ENCODE measurements at regions not wholly inside any gene's neighbourhood (a gene's known extent, or its start where the extent isn't known, plus 50 kb on each side); places are given as distances from the start of the nearest gene placed in this dataset.
"Not testable (repeated sequence)": the region's sequence is repeated elsewhere in the genome, so short reads cannot be mapped to it uniquely, and the experiment has no call there.

DNA sequence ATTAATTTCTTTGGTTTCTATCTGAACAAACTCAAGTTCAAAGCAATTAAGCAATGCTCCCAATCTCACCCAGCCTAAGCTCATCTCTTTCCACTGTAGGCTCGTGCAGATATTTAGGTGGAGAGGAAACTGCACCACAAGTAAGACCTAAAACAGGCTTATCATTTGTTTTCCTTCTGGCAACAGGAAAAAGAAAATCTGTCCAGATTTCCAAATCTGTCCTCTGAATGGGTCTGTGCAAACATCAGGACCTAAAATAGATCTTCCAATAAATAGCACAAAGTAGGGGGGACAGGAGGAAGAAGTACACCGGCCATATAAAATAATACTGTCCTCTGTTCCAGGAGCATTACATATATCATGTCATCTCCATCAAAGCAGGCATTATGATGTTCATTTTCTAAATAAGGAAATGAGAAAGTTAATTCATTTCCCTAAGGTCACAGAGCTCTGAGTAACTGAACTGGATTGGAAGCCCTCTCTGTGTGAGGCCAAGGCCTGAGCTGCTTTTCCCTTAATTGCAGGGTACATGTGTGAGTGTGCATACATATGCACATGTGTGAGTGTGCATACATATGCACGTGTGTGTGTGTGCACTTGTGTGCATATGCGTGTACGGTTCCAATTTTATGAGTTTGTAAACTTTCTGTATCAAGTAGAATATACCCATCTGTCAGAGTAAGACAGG is 92.8 kb upstream of the PARD3 start:
- DNase-seq, result no peak

- DNase-seq, result peak; percentile 74 to 81
Measured at GRCh38 chr10:34906067-34906965, 91.2 kb upstream of the PARD3 start.

GRCh38 chr10:34905200-34905927 is 90.3 kb upstream of the PARD3 start:
- peak in 1 of 2 experiments; percentile 3 for DNase-seq

DNA sequence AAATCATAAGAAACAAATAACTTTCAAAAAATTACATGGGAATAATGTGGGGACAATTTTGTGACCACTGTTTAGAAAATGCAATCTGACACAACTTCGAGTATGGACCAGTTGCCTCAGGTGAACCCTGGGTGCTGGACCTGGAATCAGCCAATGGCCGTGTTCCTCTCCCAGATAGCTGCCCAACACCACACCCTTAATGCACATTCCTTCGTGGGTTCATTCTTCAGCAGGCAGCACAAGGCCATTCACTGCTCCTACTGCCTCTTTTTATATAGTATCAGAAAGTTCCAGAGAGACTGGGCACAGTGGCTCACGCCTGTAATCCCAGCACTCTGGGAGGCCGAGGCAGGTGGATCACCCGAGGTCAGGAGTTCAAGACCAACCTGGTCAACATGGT is 89.1 kb upstream of the PARD3 start:
- no peak for DNase-seq

GRCh38 chr10:34899161-34899560 is 84.1 kb upstream of the PARD3 start:
- DNase-seq, result no peak

GRCh38 chr10:34895977-34896376 is 80.9 kb upstream of the PARD3 start:
- no peak for DNase-seq

DNA sequence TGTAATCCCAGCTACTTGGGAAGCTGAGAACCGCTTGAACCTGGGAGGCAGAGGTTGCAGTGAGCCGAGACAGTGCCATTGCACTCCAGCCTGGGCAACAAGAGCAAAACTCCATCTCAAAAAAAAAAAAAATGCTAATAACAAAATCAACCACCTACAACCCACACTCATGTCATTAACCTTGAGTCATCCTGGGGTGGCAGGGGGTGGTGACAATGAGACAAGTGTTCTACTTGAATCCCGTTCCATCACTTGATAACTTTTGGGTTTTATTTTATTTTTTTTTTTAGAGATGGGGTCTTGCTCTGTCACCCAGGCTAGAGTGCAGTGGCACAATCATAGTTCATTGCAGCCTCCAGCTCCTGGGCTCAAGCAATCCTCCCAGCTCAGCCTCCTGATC is 80.0 kb upstream of the PARD3 start:
- not testable (repeated sequence) for DNase-seq

DNA sequence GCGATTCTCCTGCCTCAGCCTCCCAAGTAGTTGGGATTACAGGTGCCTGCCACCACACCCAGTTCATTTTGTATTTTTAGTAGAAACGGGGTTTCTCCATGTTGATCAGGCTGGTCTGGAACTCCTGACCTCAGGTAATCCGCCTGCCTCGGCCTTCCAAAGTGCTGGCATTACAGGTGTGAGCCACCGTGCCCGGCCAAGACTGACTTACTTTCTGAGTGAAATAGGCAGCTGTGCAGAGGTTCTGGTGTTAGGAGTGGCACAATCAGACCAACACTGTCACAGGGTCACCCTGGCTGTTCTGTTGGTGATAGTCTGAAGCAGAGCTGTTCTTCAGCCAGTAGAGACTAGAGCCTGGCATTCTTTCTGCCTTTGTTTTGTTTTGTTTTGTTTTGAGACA is 77.4 kb upstream of the PARD3 start:
- not testable (repeated sequence) for DNase-seq

- no peak for DNase-seq
Measured at GRCh38 chr10:34890939-34891338, 75.8 kb upstream of the PARD3 start.

DNA sequence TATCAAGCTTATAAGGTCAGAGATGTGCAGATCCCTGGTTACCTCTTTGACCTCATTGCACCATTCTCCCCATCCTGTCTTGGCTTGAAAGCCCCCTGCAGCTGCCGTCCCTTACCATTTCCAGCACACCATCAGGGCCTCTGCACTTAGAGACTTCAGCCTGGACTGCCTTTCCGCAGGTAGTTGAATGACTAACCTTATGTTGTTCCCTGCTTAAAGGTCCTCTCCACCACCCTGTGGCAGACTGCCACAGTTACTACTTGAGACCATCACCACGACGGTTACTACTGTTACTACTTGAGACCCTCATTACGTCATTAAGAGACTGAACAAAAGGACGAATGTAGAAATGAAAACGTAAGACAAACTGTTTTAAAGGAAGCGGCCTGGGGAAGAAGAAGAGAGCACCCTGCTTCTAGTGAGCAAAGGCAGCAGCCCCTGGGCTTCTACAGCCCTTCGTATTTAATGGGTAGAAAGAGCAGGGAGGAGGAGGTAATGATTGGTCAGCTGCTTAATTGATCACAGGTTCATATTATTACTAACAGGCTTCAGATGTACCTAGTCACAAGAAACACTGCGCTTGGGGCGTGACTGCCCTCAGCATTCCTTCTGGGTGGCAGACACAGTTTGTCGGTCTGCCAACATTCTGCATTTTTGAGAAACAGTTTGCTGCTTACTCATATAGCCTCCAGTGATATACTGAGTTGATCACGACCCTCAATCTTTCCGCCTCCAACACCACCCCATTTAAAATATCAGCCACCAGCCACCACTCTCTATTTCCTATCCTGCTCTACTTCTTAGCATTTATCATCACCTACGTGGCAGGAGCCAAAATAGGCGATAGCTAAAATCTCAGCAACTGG is 74.1 kb upstream of the PARD3 start:
- DNase-seq, result no peak

DNA sequence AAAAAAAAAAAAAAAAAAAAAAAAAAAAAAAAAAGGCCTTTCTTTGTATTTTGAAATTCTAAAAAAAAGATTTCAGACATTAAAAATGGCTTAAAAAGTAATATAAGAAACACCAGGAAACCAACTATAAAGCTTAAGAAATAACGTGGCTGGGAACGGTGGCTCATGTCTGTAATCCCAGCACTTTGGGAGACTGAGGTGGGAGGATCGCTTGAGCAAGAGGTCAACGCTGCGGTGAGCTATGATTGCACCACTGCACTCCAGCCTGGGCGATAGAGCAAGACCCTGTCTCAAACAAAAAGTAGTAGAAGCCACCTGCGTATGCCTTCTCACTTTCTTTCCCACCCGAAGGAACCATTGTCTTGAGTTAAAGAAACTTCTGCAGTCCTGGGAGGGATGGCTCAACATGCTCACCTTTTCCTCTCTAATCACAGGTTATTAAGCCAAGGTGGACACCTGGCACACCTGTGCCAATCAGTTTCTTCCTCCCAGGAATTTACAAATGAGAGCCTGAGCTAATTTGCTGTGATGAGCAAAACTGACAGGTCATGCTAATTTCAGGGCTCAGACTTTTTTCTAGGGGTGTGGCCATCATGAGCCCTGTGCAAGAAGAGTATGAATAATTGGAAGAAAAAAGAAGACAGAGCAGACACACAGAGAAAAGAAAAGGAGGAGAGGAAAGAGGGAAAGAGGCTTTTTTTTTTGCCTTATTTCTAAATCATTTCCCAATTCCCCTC is 72.0 kb upstream of the PARD3 start:
- no peak for DNase-seq

GRCh38 chr10:34885898-34886297 is 70.8 kb upstream of the PARD3 start:
- no peak for DNase-seq

DNA sequence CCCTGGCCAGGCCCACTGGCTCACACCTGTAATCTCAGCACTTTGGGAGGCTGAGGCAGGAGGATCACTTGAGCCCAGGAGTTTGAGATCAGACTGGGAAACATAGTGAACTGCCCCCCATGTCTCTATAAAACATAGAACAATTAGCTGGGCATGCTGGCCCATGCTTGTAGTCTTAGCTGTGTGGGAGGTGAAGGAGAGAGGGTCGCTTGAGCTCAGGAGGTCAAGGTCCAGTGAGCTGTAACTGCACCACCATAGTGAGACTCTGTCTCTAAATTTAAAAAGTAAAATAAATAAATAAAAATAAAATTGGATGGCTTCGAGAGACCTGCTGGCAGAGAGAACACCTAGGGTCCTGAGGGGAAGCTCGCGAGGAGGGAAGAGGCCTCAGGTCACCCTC is 69.9 kb upstream of the PARD3 start:
- DNase-seq, result no peak

DNA sequence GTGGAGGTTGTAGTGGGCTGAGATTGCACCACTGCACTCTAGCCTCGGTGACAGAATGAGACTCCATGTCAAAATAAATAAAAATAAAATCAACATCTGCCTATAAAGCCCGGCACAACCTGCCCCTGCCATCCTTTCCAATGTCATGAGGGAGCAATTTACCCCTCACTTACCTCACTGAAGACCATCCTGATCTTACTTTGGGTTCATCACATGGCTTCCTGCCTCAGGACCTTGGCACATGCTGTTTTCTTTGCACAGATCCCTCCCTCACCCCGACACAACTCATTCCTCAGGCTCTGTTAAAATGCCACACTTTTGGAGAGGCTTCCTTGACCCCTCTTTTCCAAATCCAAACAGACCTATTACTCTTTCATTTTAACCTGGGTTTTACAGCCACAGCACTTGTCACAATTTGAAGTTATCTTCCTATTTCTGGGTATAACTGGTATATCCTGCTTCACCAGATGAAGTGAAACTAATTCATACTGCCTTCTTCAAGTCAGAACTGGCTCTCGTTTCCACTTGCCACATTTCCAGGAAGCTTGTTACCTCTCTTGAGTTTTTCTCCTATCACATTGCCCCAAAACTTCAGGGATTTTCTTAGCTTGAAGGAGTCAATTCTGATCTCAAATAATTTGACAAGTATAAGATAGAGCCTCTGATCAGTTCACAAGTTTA is 69.3 kb upstream of the PARD3 start:
- no peak for DNase-seq

GRCh38 chr10:34880817-34881216 is 65.7 kb upstream of the PARD3 start:
- DNase-seq, result no peak

DNA sequence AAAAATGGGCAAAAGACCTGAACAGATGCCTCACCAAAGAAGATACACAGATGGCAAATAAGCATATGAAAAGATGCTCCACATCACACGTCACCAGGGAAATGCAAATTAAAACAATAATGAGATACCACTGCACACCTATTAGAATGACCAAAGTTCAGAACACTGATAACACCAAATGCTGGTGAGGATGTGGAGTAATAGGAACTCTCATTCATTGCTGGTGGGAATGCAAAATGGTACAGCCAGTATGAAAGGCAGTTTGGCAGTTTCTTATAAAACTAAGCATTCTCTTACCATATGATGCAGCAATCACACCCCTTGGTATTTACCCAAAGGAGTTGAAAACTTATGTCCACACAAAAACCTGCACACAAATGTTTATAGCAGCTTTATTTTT is 63.6 kb upstream of the PARD3 start:
- DNase-seq, result not testable (repeated sequence)

DNA sequence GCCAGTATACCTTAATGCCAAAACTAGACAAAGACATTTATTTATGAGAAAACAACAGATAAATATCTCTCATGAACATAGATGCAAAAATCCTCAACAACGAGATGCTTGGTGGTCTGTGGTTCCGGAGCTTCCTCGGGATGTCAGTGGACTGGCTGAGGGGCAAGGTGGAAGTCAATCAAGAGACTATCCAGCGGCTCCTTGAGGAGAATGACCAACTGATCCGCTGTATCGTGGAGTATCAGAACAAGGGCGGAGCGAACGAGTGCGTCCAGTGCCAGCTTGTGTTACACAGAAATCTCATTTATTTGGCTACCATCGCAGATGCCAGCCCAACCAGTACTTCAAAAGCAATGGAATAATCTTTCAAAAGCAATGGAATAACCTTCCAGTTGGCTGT is 60.0 kb upstream of the PARD3 start:
- no peak for DNase-seq

GRCh38 chr10:34872820-34873219 is 57.7 kb upstream of the PARD3 start:
- DNase-seq, result no peak

DNA sequence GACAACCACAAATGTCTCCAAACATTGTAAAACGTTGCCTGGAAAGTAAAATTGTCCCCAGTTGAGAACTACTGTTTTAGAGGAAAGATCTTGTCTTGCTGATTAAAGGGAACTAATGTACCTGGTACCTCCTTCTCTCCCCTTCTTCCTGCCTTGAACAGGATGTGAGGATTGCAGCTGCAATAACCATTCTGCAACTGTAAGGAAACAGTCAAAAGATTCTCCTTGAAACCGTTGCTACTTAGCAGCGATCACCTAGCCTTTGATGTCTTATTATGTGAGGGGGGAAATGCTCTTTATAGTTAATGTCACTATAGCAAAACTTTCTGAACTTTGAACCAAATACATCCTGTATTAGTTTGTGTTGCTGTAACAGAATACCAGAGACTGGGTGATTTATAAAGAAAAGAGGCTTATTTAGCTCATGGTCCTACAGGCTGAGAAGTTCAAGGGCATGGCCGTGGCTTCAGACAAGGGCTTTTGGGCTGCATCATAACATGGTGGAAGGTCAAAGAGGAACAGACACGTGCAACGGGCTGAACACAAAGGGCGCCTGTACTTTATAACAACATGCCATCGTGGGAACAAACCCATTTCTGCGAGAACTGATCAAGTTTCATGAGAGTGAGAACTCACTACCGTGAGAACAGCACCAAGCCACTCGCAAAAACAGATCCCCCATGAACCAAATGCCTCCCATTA is 54.2 kb upstream of the PARD3 start:
- DNase-seq, result no peak

- no peak for DNase-seq
Measured at GRCh38 chr10:34868589-34868988, 53.5 kb upstream of the PARD3 start.

- no peak for DNase-seq
Measured at GRCh38 chr10:34866848-34867247, 51.8 kb upstream of the PARD3 start.

Data from NCI-H526 (cell line).